K562 (cell line): ENCODE measurements at regions not wholly inside any gene's neighbourhood (a gene's known extent, or its start where the extent isn't known, plus 50 kb on each side); places are given as distances from the start of the nearest gene placed in this dataset.

Experiments used
- ATAC-seq: fragments of 200-7000 bp; cut with Tn5 transposase; 3 replicates; pipeline ENCODE4 v1.9.1; 2020; ENCODE audit warnings: moderate library complexity
- BruUV-seq: library from RNA; stranded (reverse); fragments of 400-500 nt; replicated peaks from 2 replicates; lab custom pipeline; 2021; lab: Mats Ljungman, UMichigan
- CTCF ChIA-PET: fragments of 300-600 bp; formaldehyde crosslinking; extraction: SDS; loops from one replicate; lab custom pipeline; 2021; ENCODE audit warnings: low intra/inter-chr PET ratio; lab: Yijun Ruan, JAX
- POLR2A ChIA-PET: fragments of 300-600, 350-650 bp; sonication (Branson Sonifier 250); formaldehyde crosslinking; extraction: SDS; loops from one replicate; lab custom pipeline; 2021; ENCODE audit warnings: antibody characterized with exemption, inconsistent platforms; lab: Yijun Ruan, JAX
- DNase-seq, 4 experiments: peaks; one replicate each; pipeline versions ENCODE4 v3.0.0 to v3.0.0-alpha.2; 2011 to 2018; ENCODE audit warnings: low spot score in 3 of 4, mixed read lengths in 3 of 4; ENCODE audit errors: extremely low read depth in 1 of 4
- FAIRE-seq: peaks from 2 replicates; lab custom pipeline; 2011; peaks lifted over from hg19 to GRCh38; lab: Jason Lieb, UNC
- H2AFZ ChIP-seq: 2 replicates; pipeline ENCODE4 v1.6.0; 2011; ENCODE audit warnings: low read depth, low read length, control low read depth, inconsistent platforms
- H3K27ac ChIP-seq: fragments of 200-600 bp; 3 replicates; pipeline ENCODE4 v1.8.0; 2011; ENCODE audit warnings: low read depth, mild to moderate bottlenecking, control low read depth, inconsistent platforms, low read length, moderate library complexity, mixed read lengths; ENCODE audit errors: extremely low read depth
- H3K27me3 ChIP-seq, 2 experiments: fragments of 300-600 bp in 1 of 2; 2 replicates in 1 of 2; 3 replicates in 1 of 2; pipeline versions ENCODE4 v1.6.0 to v1.8.0; 2011; ENCODE audit warnings: inconsistent platforms in 2 of 2, low read length in 2 of 2, mild to moderate bottlenecking in 1 of 2, mixed read lengths in 1 of 2, moderate library complexity in 1 of 2; ENCODE audit not compliant: control insufficient read depth in 2 of 2, insufficient read depth in 2 of 2
- H3K36me3 ChIP-seq: fragments of 300-600 bp; 3 replicates; pipeline ENCODE4 v1.8.0; 2011; ENCODE audit warnings: mild to moderate bottlenecking, low read length, inconsistent platforms; ENCODE audit not compliant: control insufficient read depth, insufficient read depth
- H3K4me1 ChIP-seq, 2 experiments: fragments of 200-600 bp in 1 of 2; replicated peaks in 1 of 2; 2 replicates in 1 of 2; 3 replicates in 1 of 2; pipeline versions ENCODE4 v1.5.1 to v1.8.0; 2011; ENCODE audit warnings: inconsistent platforms in 2 of 2, low read length in 2 of 2, mild to moderate bottlenecking in 1 of 2, mixed read lengths in 1 of 2, moderate library complexity in 1 of 2; ENCODE audit not compliant: control insufficient read depth in 2 of 2, insufficient read depth in 2 of 2
- H3K4me2 ChIP-seq: 2 replicates; pipeline ENCODE4 v1.6.1; 2011; ENCODE audit warnings: low read length, control low read depth, inconsistent platforms, mixed read lengths; ENCODE audit not compliant: insufficient read depth
- H3K4me3 ChIP-seq: fragments of 200-600 bp; sonication (generic), shearing (Covaris generic); 2 replicates; pipeline ENCODE4 v1.5.1; 2016; ENCODE audit warnings: control low read depth, inconsistent platforms
- H3K79me2 ChIP-seq: fragments of 200-600 bp; 3 replicates; pipeline ENCODE4 v1.8.0; 2011; ENCODE audit warnings: low read length, inconsistent platforms; ENCODE audit not compliant: control insufficient read depth, insufficient read depth
- H3K9ac ChIP-seq, 2 experiments: 2 replicates each; pipeline versions ENCODE4 v1.6.0 to v1.6.1; 2011; ENCODE audit warnings: low read depth in 2 of 2, low read length in 2 of 2, control low read depth in 1 of 2, inconsistent platforms in 1 of 2, mild to moderate bottlenecking in 1 of 2, mixed read lengths in 1 of 2; ENCODE audit not compliant: insufficient read depth in 1 of 2
- H3K9me1 ChIP-seq: one replicate; pipeline ENCODE4 v1.6.0; 2011; ENCODE audit warnings: inconsistent platforms, mild to moderate bottlenecking, low read length, moderate library complexity; ENCODE audit not compliant: control insufficient read depth, insufficient read depth
- H3K9me3 ChIP-seq: replicated peaks from 2 replicates; pipeline ENCODE4 v1.5.1; 2011; ENCODE audit warnings: low read depth, low read length, inconsistent platforms; ENCODE audit not compliant: control insufficient read depth, insufficient read depth
- H4K20me1 ChIP-seq: replicated peaks from 2 replicates; pipeline ENCODE4 v1.6.1; 2011; ENCODE audit warnings: low read length, inconsistent platforms, mixed read lengths; ENCODE audit not compliant: control insufficient read depth, insufficient read depth
- ARID3A ChIP-seq: IDR thresholded peaks from 2 replicates; pipeline ENCODE4 v1.6.1; 2012; ENCODE audit warnings: low read depth, low read length, improper control_type of control experiment, borderline replicate concordance
- CHD2 ChIP-seq: IDR thresholded peaks from 2 replicates; pipeline ENCODE4 v1.6.1; 2011; ENCODE audit warnings: low read depth, low read length
- NCOA6 ChIP-seq: fragments of 450-650 bp; IDR thresholded peaks from 2 replicates; pipeline ENCODE4 v1.6.1; 2017; ENCODE audit warnings: mild to moderate bottlenecking
- ZNF280B ChIP-seq: fragments of 250-450 bp; sonication (Bioruptor Pico); IDR thresholded peaks from 2 replicates; pipeline ENCODE4 v1.5.1; 2021; ENCODE audit warnings: mild to moderate bottlenecking
- ZNF316 ChIP-seq: fragments of 450-650 bp; IDR thresholded peaks from 2 replicates; pipeline ENCODE4 v1.6.1; 2016
- WGBS: fragments of 100-300 bp; shearing (Covaris generic); methylation state at CpG from one replicate; pipeline ENCODE4 v1.1.6; 2016; ENCODE audit warnings: low coverage, mixed read lengths; ENCODE audit not compliant: insufficient coverage; ENCODE audit errors: missing lambda C conversion rate; 5-methylcytosine and 5-hydroxymethylcytosine counted together
- in situ Hi-C: fragments of 300-500 bp; cut with MboI; formaldehyde crosslinking; loops from 4 replicates; pipeline ENCODE4 v1.15.0; 2018; ENCODE audit warnings: inconsistent platforms, mixed read lengths
- intact Hi-C: fragments of 100-400 bp; cut with micrococcal nuclease; formaldehyde crosslinking; loops from 2 replicates; pipeline ENCODE4 v1.14.2; 2022
- TF ChIP-seq, protein P1 (sequence below): fragments of 150-350 bp; conservative IDR thresholded peaks from 2 replicates; pipeline ENCODE4 v1.6.1; 2014; ENCODE audit warnings: low read length

DNA sequence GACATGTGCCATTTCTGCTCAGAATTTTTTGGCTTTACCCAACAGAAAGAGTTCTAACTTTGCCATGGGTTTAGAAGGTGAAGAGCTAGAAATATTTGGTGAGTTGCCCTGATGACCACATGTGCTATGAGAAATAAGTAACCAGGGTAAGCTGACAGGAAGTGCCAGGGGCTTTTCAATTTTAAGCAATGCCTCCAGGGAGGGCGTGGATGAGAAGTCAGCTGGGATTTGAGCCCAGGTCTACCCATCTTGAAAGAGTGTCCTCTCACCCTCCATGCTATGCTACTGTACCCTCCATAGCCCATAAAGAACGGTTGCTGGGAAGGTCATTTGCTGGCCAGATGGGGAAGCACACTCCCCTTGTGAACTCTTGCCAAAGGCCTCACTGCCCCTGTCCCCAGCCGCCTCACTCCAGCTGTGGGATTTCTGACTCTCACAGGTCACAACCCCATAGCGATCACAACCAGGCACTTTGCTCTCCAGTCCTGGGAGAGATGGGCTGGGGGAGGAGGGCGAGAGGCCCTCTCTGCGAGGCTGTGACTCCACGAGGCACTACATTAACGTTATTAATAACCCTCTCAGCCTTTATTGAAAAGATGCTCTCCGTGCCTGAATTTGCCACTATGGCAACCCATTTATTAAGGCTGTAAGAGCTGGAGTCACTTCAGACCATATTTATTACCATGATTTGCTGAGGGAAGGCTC, 291.1 kb downstream of the DHX35 start:
- WGBS: 3% methylated on average over 9 of the region's 9 CpGs
- no peaks in the 10 kb centered on the region; a peak in 1 of 5 replicates for H3K27me3 ChIP-seq
- no peaks in the 10 kb centered on the region for H3K9me3 ChIP-seq
- no peak overlapping the region for H3K27ac ChIP-seq
- H3K9ac ChIP-seq: no peak overlapping the region
- in situ Hi-C loops (loop anchor here (25.0 kb wide), 2 partner anchors 1434 to 1684 kb away; partner anchors contain the start of gene MAFB), intact Hi-C loops (no loop called here)
- H3K4me2 ChIP-seq: no peak overlapping the region
- no peaks in the 10 kb centered on the region for H3K79me2 ChIP-seq
- FAIRE-seq (no peak), ATAC-seq (no peak)
- TF ChIP-seq ZNF316: no peak
- TF ChIP-seq ZNF280B (CRISPR knock-in tag): no peak
- TF ChIP-seq, protein P1, sequence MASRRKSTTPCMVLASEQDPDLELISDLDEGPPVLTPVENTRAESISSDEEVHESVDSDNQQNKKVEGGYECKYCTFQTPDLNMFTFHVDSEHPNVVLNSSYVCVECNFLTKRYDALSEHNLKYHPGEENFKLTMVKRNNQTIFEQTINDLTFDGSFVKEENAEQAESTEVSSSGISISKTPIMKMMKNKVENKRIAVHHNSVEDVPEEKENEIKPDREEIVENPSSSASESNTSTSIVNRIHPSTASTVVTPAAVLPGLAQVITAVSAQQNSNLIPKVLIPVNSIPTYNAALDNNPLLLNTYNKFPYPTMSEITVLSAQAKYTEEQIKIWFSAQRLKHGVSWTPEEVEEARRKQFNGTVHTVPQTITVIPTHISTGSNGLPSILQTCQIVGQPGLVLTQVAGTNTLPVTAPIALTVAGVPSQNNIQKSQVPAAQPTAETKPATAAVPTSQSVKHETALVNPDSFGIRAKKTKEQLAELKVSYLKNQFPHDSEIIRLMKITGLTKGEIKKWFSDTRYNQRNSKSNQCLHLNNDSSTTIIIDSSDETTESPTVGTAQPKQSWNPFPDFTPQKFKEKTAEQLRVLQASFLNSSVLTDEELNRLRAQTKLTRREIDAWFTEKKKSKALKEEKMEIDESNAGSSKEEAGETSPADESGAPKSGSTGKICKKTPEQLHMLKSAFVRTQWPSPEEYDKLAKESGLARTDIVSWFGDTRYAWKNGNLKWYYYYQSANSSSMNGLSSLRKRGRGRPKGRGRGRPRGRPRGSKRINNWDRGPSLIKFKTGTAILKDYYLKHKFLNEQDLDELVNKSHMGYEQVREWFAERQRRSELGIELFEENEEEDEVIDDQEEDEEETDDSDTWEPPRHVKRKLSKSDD: no peak
- no peak for TF ChIP-seq ARID3A
- no peak for TF ChIP-seq CHD2
- no peak for TF ChIP-seq NCOA6
- TF ChIP-seq, all 486 proteins: peak for 0
- Histone ChIP-seq H3K9me1 (no peaks in the 10 kb centered on the region), H3K4me3 (no peak overlapping the region), H4K20me1 (no peaks in the 10 kb centered on the region), H2AFZ (no peak overlapping the region), H3K4me1 (no peaks in the 10 kb centered on the region), H3K36me3 (no peaks in the 10 kb centered on the region)
- DNase-seq: no peak
- BruUV-seq: no TSS peak
- ChIA-PET CTCF (no interaction called here), POLR2A (interaction anchor here (0.6 kb wide), 1 partner anchor 1274 kb away, joined by 3 read pairs; no protein-coding TSS in a partner anchor)
